Cardiac fibroblast (primary cell): ENCODE measurements at regions not wholly inside any gene's neighbourhood (a gene's known extent, or its start where the extent isn't known, plus 50 kb on each side); places are given as distances from the start of the nearest gene placed in this dataset.

Source experiments
- DNase-seq, 2 donors: peaks; one replicate each; pipeline versions ENCODE4 v3.0.0 to v3.0.0-alpha.2; 2010; ENCODE audit warnings: low read depth in 2 of 2
- H3K4me3 ChIP-seq, 2 donors: replicated peaks in 1 of 2; 1 replicate in 1 of 2; 2 replicates in 1 of 2; pipeline ENCODE4 v1.5.1; 2011; ENCODE audit warnings: low read depth in 2 of 2, low read length in 2 of 2, mild to moderate bottlenecking in 2 of 2, moderate library complexity in 1 of 2
- CTCF ChIP-seq: IDR thresholded peaks from one replicate; pipeline ENCODE4 v1.5.1; 2011; ENCODE audit warnings: low read depth, mild to moderate bottlenecking, low read length, inconsistent platforms

GRCh38 chr2:234821946-234822475, 129.8 kb upstream of the SH3BP4 start:
- no peak for DNase-seq
- no peak overlapping the region for H3K4me3 ChIP-seq
- no peak for TF ChIP-seq CTCF

GRCh38 chr2:234818937-234819336, 132.9 kb upstream of the SH3BP4 start:
- no peak for DNase-seq
- TF ChIP-seq CTCF = peak; percentile 19
- H3K4me3 ChIP-seq = no peak overlapping the region

- DNase-seq = no peak
- no peak overlapping the region for H3K4me3 ChIP-seq
- TF ChIP-seq CTCF = no peak
These were observed 135.3 kb upstream of the SH3BP4 start for GRCh38 chr2:234816491-234816890.

- TF ChIP-seq CTCF = no peak
- DNase-seq = no peak
These were observed 135.8 kb upstream of the SH3BP4 start for GRCh38 chr2:234816056-234816455.

GRCh38 chr2:234814374-234814773, 137.4 kb upstream of the SH3BP4 start:
- no peak overlapping the region for H3K4me3 ChIP-seq
- no peak for DNase-seq
- TF ChIP-seq CTCF = no peak

More at GRCh38 chr2:234816056-234816455, 135.8 kb upstream of the SH3BP4 start:
- H3K4me3 ChIP-seq = no peak overlapping the region

- no peak for TF ChIP-seq CTCF
- no peak overlapping the region for H3K4me3 ChIP-seq
- peak in 1 of 2 donors; percentile 7 for DNase-seq
These were observed 139.0 kb upstream of the SH3BP4 start for GRCh38 chr2:234812851-234813250.

GRCh38 chr2:234808907-234809306, 142.9 kb upstream of the SH3BP4 start:
- DNase-seq = no peak
- TF ChIP-seq CTCF = no peak

More at GRCh38 chr2:234808907-234809306, 142.9 kb upstream of the SH3BP4 start:
- H3K4me3 ChIP-seq = no peak overlapping the region
